Mesodermal cell (in vitro differentiated cells): ENCODE measurements at regions not wholly inside any gene's neighbourhood (a gene's known extent, or its start where the extent isn't known, plus 50 kb on each side); places are given as distances from the start of the nearest gene placed in this dataset.
"Not testable (repeated sequence)": the region's sequence is repeated elsewhere in the genome, so short reads cannot be mapped to it uniquely, and the experiment has no call there.

ENCODE experiments used
- H3K27ac ChIP-seq: 2 replicates; pipeline ENCODE4 v1.7.0; 2013; ENCODE audit warnings: mild to moderate bottlenecking, low read depth, low read length, moderate library complexity; ENCODE audit not compliant: severe bottlenecking
- H3K36me3 ChIP-seq: 2 replicates; pipeline ENCODE4 v1.7.1; 2013; ENCODE audit warnings: mild to moderate bottlenecking, low read length, moderate library complexity; ENCODE audit not compliant: control insufficient read depth, insufficient read depth
- H3K4me1 ChIP-seq: one replicate; pipeline ENCODE4 v1.7.1; 2013; ENCODE audit warnings: mild to moderate bottlenecking, low read length; ENCODE audit not compliant: insufficient read depth, control insufficient read depth, poor library complexity, severe bottlenecking
- H3K4me3 ChIP-seq: 2 replicates; pipeline ENCODE4 v1.7.0; 2013; ENCODE audit warnings: low read length, control low read depth, mild to moderate bottlenecking; ENCODE audit not compliant: insufficient read depth, poor library complexity, severe bottlenecking; ENCODE audit errors: extremely low read depth
- H3K9me3 ChIP-seq: 2 replicates; pipeline ENCODE4 v1.7.1; 2013; ENCODE audit warnings: mild to moderate bottlenecking, low read length, moderate library complexity; ENCODE audit not compliant: control insufficient read depth
- WGBS, 2 experiments: methylation state at CpG; one replicate each; pipeline ENCODE4 v1.1.5; 2013; ENCODE audit warnings: missing lambda C conversion rate in 2 of 2; ENCODE audit not compliant: insufficient coverage in 2 of 2; 5-methylcytosine and 5-hydroxymethylcytosine counted together

GRCh38 chrX:4642114-4642513 lies 928.7 kb upstream of the PRKX start:
- Histone ChIP-seq H3K27ac (no peak overlapping the region), H3K36me3 (no peaks in the 10 kb centered on the region), H3K9me3 (no peaks in the 10 kb centered on the region), H3K4me1 (no peaks in the 10 kb centered on the region), H3K4me3 (no peak overlapping the region)
- 80% methylated on average over 2 of the region's 2 CpGs; no CpG with 5 or more reads in 1 of the 2 experiments for WGBS, 2 experiments

GRCh38 chrX:4638036-4638435 lies 924.6 kb upstream of the PRKX start:
- no CpG with 5 or more reads among the region's 4 CpGs for WGBS, 2 experiments
- Histone ChIP-seq H3K27ac (no peak overlapping the region), H3K4me3 (no peak overlapping the region), H3K4me1 (no peaks in the 10 kb centered on the region), H3K36me3 (no peaks in the 10 kb centered on the region), H3K9me3 (no peaks in the 10 kb centered on the region)

GRCh38 chrX:4627414-4627813 lies 914.0 kb upstream of the PRKX start:
- Histone ChIP-seq H3K36me3 (no peaks in the 10 kb centered on the region), H3K4me3 (no peak overlapping the region), H3K4me1 (no peaks in the 10 kb centered on the region), H3K9me3 (no peaks in the 10 kb centered on the region), H3K27ac (no peak overlapping the region)
- WGBS, 2 experiments: no CpG with 5 or more reads among the region's 1 CpG

GRCh38 chrX:4622486-4623167 lies 909.2 kb upstream of the PRKX start:
- WGBS, 2 experiments: 80% methylated on average over 1 of the region's 5 CpGs; no CpG with 5 or more reads in 1 of the 2 experiments
- H3K4me1 ChIP-seq: no peaks in the 10 kb centered on the region
- no peaks in the 10 kb centered on the region for H3K36me3 ChIP-seq
- no peak overlapping the region for H3K27ac ChIP-seq
- no peaks in the 10 kb centered on the region for H3K9me3 ChIP-seq
- no peak overlapping the region for H3K4me3 ChIP-seq

- WGBS, 2 experiments: no CpG with 5 or more reads among the region's 2 CpGs
- not testable (repeated sequence) for H3K9me3 ChIP-seq, H3K4me1 ChIP-seq, H3K36me3 ChIP-seq, H3K27ac ChIP-seq, H3K4me3 ChIP-seq
Measured at GRCh38 chrX:4613651-4614050, 900.2 kb upstream of the PRKX start.

GRCh38 chrX:4588893-4589292 lies 875.4 kb upstream of the PRKX start:
- Histone ChIP-seq H3K9me3 (no peaks in the 10 kb centered on the region), H3K4me3 (no peak overlapping the region), H3K4me1 (no peaks in the 10 kb centered on the region), H3K27ac (no peak overlapping the region), H3K36me3 (no peaks in the 10 kb centered on the region)
- 95% methylated on average over 4 of the region's 6 CpGs; no CpG with 5 or more reads in 1 of the 2 experiments for WGBS, 2 experiments

- Histone ChIP-seq H3K27ac (no peak overlapping the region), H3K4me3 (no peak overlapping the region), H3K9me3 (no peaks in the 10 kb centered on the region), H3K4me1 (no peaks in the 10 kb centered on the region), H3K36me3 (no peaks in the 10 kb centered on the region)
- WGBS, 2 experiments: 80% methylated on average over 1 of the region's 5 CpGs; no CpG with 5 or more reads in 1 of the 2 experiments
Measured at GRCh38 chrX:4588466-4588865, 875.0 kb upstream of the PRKX start.

- Histone ChIP-seq H3K4me3 (no peak overlapping the region), H3K9me3 (no peaks in the 10 kb centered on the region), H3K36me3 (no peaks in the 10 kb centered on the region), H3K4me1 (no peaks in the 10 kb centered on the region), H3K27ac (no peak overlapping the region)
- WGBS, 2 experiments: no CpG with 5 or more reads among the region's 3 CpGs
Measured at GRCh38 chrX:4588056-4588455, 874.6 kb upstream of the PRKX start.

- no peak overlapping the region for H3K4me3 ChIP-seq
- no peaks in the 10 kb centered on the region for H3K4me1 ChIP-seq
- H3K9me3 ChIP-seq: no peaks in the 10 kb centered on the region
- WGBS, 2 experiments: 100% methylated on average over 1 of the region's 5 CpGs; no CpG with 5 or more reads in 1 of the 2 experiments
- H3K27ac ChIP-seq: no peak overlapping the region
- H3K36me3 ChIP-seq: no peaks in the 10 kb centered on the region
Measured at GRCh38 chrX:4579999-4580398, 866.5 kb upstream of the PRKX start.

- no peaks in the 10 kb centered on the region for H3K4me1 ChIP-seq
- H3K9me3 ChIP-seq: no peaks in the 10 kb centered on the region
- no peak overlapping the region for H3K27ac ChIP-seq
- H3K36me3 ChIP-seq: no peaks in the 10 kb centered on the region
- WGBS, 2 experiments: 60% methylated on average over 1 of the region's 4 CpGs; no CpG with 5 or more reads in 1 of the 2 experiments
- no peak overlapping the region for H3K4me3 ChIP-seq
Measured at GRCh38 chrX:4579480-4579879, 866.0 kb upstream of the PRKX start.

- Histone ChIP-seq H3K36me3 (no peaks in the 10 kb centered on the region), H3K4me3 (no peak overlapping the region), H3K4me1 (no peaks in the 10 kb centered on the region), H3K27ac (no peak overlapping the region), H3K9me3 (no peaks in the 10 kb centered on the region)
Measured at GRCh38 chrX:4572691-4573090, 859.2 kb upstream of the PRKX start.
